Epithelial cell of proximal tubule (primary cell): ENCODE measurements at regions not wholly inside any gene's neighbourhood (a gene's known extent, or its start where the extent isn't known, plus 50 kb on each side); places are given as distances from the start of the nearest gene placed in this dataset.

Experiments
- DNase-seq: peaks from one replicate; pipeline ENCODE4 v3.0.0-alpha.2; 2011; ENCODE audit warnings: low read depth
- H3K4me3 ChIP-seq: 2 replicates; pipeline ENCODE4 v1.5.1; 2011; ENCODE audit warnings: low read depth, mild to moderate bottlenecking, low read length
- CTCF ChIP-seq: conservative IDR thresholded peaks from 2 replicates; pipeline ENCODE4 v1.5.1; 2012; ENCODE audit warnings: low read depth, mild to moderate bottlenecking, low read length

GRCh38 chr5:30050056-30050815, 1143.2 kb upstream of the CDH6 start:
- DNase-seq = no peak
- TF ChIP-seq CTCF = no peak
- H3K4me3 ChIP-seq = no peak overlapping the region

DNA sequence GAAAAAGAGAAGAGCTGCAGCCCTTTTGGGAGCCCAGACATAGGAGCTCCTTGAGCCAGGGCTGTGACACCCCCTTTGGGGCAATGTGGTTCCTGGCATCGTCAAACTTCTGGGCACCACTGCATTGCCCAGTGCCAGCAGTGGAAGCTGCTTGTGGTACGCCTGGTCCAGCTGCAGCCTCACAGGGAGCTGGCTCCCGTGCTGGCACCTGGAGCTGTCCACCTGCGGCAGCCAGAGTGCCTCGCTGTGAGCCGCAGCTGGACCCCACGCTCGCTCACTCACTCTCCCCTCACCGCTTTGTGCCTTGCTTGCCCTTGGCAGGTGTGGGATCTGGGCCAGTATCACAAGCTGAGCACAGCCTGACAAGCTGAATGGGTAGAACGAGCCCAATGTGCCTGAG, 1150.8 kb upstream of the CDH6 start:
- no peak for TF ChIP-seq CTCF

DNA sequence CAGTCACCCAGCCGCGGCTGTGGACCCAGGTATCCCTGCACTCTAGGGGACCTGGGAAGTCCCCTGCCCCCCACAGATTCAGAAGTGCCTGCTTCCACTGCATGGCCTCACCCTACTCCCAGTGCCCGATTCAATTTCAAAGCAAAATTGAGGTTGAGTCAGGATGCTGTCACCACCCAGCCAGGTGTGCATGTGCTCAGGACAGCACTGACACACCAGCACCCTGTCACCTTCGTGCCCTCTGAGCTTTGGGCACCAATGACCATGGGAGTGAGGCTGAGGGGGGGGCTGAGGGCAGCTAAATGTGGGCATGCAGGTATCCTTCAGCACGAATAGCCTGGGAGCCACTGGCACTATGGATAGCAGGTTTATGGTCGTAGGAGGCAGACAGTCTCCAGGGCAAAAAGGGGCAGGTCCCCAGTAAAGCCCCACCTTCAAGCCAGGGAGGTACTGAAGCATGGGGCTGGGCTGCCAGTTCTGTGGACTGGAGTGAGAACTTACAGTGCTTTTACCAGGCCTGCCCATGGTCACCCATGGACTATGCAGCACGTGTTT, 1151.6 kb upstream of the CDH6 start:
- DNase-seq = no peak
- no peak overlapping the region for H3K4me3 ChIP-seq
- TF ChIP-seq CTCF = no peak

More for the DNA sequence above, 1150.8 kb upstream of the CDH6 start:
- no peak overlapping the region for H3K4me3 ChIP-seq
- DNase-seq = no peak

DNA sequence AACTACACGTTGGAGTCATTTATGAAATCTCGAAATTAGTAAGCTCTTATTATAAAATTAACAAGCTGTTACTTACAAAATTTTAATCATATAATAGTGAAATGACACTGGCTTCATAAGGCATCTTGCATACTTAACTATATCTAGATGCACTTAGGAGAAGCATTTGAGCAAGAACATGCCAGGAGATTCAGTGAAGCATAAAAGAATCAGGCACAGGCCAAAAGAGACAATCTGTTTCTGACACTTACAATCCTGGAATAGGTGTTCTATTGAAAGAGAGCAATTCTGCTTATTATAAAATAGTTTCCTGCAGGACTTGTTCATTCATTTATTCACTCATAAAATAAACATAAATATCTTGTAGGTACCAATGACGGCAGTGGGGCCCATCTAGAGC, 1152.2 kb upstream of the CDH6 start:
- H3K4me3 ChIP-seq = no peak overlapping the region
- no peak for TF ChIP-seq CTCF
- DNase-seq = no peak

DNA sequence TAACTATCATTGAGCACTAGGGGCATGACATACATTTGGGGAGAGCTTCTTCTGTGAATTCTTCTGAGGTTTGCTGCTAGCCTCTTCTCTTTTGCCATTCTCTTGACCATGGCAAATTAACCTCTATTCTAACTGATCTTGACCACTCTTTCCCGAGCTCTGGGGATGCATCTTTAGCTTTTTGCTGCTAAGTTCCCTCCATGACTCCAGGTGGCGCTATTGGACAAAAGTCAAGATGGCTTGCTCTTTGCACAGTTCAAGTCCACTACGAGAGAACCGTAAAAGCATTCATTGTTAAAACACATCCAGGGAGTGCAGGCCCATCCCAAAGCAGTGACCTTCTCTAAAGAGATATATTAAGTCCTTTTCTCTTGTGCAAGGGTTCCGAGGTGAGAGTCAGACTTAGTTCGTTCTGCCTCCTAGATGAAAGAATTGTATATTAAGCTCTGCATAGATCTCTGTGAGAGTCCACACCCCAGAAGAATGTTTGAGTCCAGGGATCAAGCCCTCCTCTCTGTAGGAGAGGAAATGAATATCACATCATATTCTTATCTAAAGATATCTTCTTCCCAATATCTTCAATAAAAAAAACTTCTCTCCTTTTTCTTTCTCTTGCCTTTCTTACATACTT, 1152.9 kb upstream of the CDH6 start:
- TF ChIP-seq CTCF = peak; percentile 88
- H3K4me3 ChIP-seq = no peak overlapping the region
- peak; percentile 18 for DNase-seq

GRCh38 chr5:30039379-30039778, 1154.1 kb upstream of the CDH6 start:
- no peak for TF ChIP-seq CTCF
- DNase-seq = no peak
- no peak overlapping the region for H3K4me3 ChIP-seq
